ENCODE measurements at regions not wholly inside any gene's neighbourhood (a gene's known extent, or its start where the extent isn't known, plus 50 kb on each side); places are given as distances from the start of the nearest gene placed in this dataset.

GRCh38 chr5:96053063-96053735, 91.5 kb upstream of the ELL2 start:
- DNase-seq (ENCODE audit: low read depth, low spot score): no peak
- ChIA-PET CTCF (interaction anchor here (1.1 to 2.5 kb wide), 6 partner anchors 7 to 282 kb away, joined by 3 to 9 read pairs (median 4); no protein-coding TSS in a partner anchor), POLR2A (no interaction called here)
- no peak for TF ChIP-seq CTCF (IDR thresholded peaks at IDR 0.05; ENCODE audit: insufficient read depth, low read length, missing control alignments)
- H3K4me3 ChIP-seq (ENCODE audit: low read depth, low read length): no peak overlapping the region

- DNase-seq (ENCODE audit: low read depth, low spot score): no peak
- no peak for TF ChIP-seq CTCF (IDR thresholded peaks at IDR 0.05; ENCODE audit: insufficient read depth, low read length, missing control alignments)
- ChIA-PET CTCF (interaction anchor here (1.1 to 2.5 kb wide), 2 partner anchors 8 to 11 kb away, joined by 4 to 7 read pairs; no protein-coding TSS in a partner anchor), POLR2A (no interaction called here)
- H3K4me3 ChIP-seq (ENCODE audit: low read depth, low read length): no peak overlapping the region
Measured at GRCh38 chr5:96052374-96052773, 90.7 kb upstream of the ELL2 start.

GRCh38 chr5:96051401-96051830, 89.8 kb upstream of the ELL2 start:
- ChIA-PET CTCF (interaction anchor here (1.4 kb wide), 1 partner anchor 10 kb away, joined by 3 read pairs; no protein-coding TSS in a partner anchor), POLR2A (no interaction called here)

GRCh38 chr5:96050273-96050880, 88.7 kb upstream of the ELL2 start:
- TF ChIP-seq CTCF (IDR thresholded peaks at IDR 0.05; ENCODE audit: insufficient read depth, low read length, missing control alignments): no peak
- ChIA-PET CTCF (interaction anchor here (1.1 to 1.4 kb wide), 2 partner anchors 11 to 287 kb away, joined by 3 read pairs; no protein-coding TSS in a partner anchor), POLR2A (no interaction called here)
- no peak overlapping the region for H3K4me3 ChIP-seq (ENCODE audit: low read depth, low read length)
- no peak for DNase-seq (ENCODE audit: low read depth, low spot score)

More at GRCh38 chr5:96051401-96051830, 89.8 kb upstream of the ELL2 start:
- DNase-seq (ENCODE audit: low read depth, low spot score): no peak
- no peak for TF ChIP-seq CTCF (IDR thresholded peaks at IDR 0.05; ENCODE audit: insufficient read depth, low read length, missing control alignments)
- H3K4me3 ChIP-seq (ENCODE audit: low read depth, low read length): no peak overlapping the region

- no peak for TF ChIP-seq CTCF (IDR thresholded peaks at IDR 0.05; ENCODE audit: insufficient read depth, low read length, missing control alignments)
- no peak for DNase-seq (ENCODE audit: low read depth, low spot score)
- ChIA-PET CTCF (interaction anchor here (1.1 kb wide), 2 partner anchors 287 to 554 kb away, joined by 3 read pairs; no protein-coding TSS in a partner anchor), POLR2A (interaction anchor here (0.5 to 0.6 kb wide), 2 partner anchors 88 to 108 kb away, joined by 3 read pairs; partner anchors contain the start of gene ELL2)
- H3K4me3 ChIP-seq (ENCODE audit: low read depth, low read length): no peak overlapping the region
Measured at GRCh38 chr5:96049398-96050272, 88.0 kb upstream of the ELL2 start.

All from AG04449 (cell line).